Liver (tissue), 7 donors: ENCODE measurements at regions not wholly inside any gene's neighbourhood (a gene's known extent, or its start where the extent isn't known, plus 50 kb on each side); places are given as distances from the start of the nearest gene placed in this dataset.

ENCODE experiments used
- DNase-seq: peaks from one replicate; pipeline ENCODE4 v3.0.0-alpha.2; 2017; ENCODE audit warnings: low spot score
- H3K27ac ChIP-seq, 2 donors: one replicate each; pipeline ENCODE4 v1.7.0; 2013; ENCODE audit warnings: inconsistent platforms in 2 of 2, low read length in 2 of 2, control low read depth in 1 of 2, low read depth in 1 of 2, mild to moderate bottlenecking in 1 of 2
- H3K27me3 ChIP-seq, 4 donors: one replicate each; pipeline versions ENCODE4 v1.6.1 to v1.7.0; 2013; ENCODE audit warnings: low read length in 3 of 4, inconsistent platforms in 1 of 4, mild to moderate bottlenecking in 1 of 4, moderate library complexity in 1 of 4; ENCODE audit not compliant: control insufficient read depth in 4 of 4, insufficient read depth in 4 of 4
- H3K36me3 ChIP-seq, 4 donors: one replicate each; pipeline versions ENCODE4 v1.6.1 to v1.7.0; 2013; ENCODE audit warnings: low read length in 3 of 4, mild to moderate bottlenecking in 3 of 4, low read depth in 1 of 4, moderate library complexity in 1 of 4; ENCODE audit not compliant: control insufficient read depth in 4 of 4, insufficient read depth in 3 of 4
- H3K4me1 ChIP-seq, 4 donors: one replicate each; pipeline versions ENCODE4 v1.6.1 to v1.7.0; 2013; ENCODE audit warnings: low read length in 3 of 4, mild to moderate bottlenecking in 3 of 4, moderate library complexity in 1 of 4; ENCODE audit not compliant: control insufficient read depth in 4 of 4, insufficient read depth in 4 of 4
- H3K4me3 ChIP-seq, 3 donors: one replicate each; pipeline versions ENCODE4 v1.6.1 to v1.7.0; 2013; ENCODE audit warnings: low read length in 3 of 3, control low read depth in 1 of 3, low read depth in 1 of 3, mild to moderate bottlenecking in 1 of 3
- H3K9ac ChIP-seq, 2 donors: one replicate each; pipeline ENCODE4 v1.7.0; 2013; ENCODE audit warnings: low read length in 2 of 2, mild to moderate bottlenecking in 2 of 2, moderate library complexity in 2 of 2, control low read depth in 1 of 2, low read depth in 1 of 2
- H3K9me3 ChIP-seq, 4 donors: one replicate each; pipeline versions ENCODE4 v1.6.1 to v1.7.0; 2013; ENCODE audit warnings: low read length in 3 of 4; ENCODE audit not compliant: control insufficient read depth in 4 of 4
- ATF3 ChIP-seq: IDR thresholded peaks from 2 replicates; pipeline ENCODE4 v1.6.1; 2016; ENCODE audit warnings: antibody characterized with exemption
- FOXA1 ChIP-seq: IDR thresholded peaks from 2 replicates; pipeline ENCODE4 v1.6.1; 2016; ENCODE audit warnings: antibody characterized with exemption
- GABPA ChIP-seq, 2 donors: IDR thresholded peaks in 1 of 2; conservative IDR thresholded peaks in 1 of 2; 2 replicates each; pipeline ENCODE4 v1.6.1; 2016; ENCODE audit warnings: antibody characterized with exemption in 2 of 2, mild to moderate bottlenecking in 1 of 2, moderate library complexity in 1 of 2
- HNF4A ChIP-seq, 2 donors: conservative IDR thresholded peaks; 2 replicates each; pipeline ENCODE4 v1.6.1; 2016; ENCODE audit warnings: antibody characterized with exemption in 2 of 2, mild to moderate bottlenecking in 2 of 2
- HNF4G ChIP-seq: IDR thresholded peaks from 2 replicates; pipeline ENCODE4 v1.6.1; 2016; ENCODE audit warnings: antibody characterized with exemption
- JUND ChIP-seq, 2 donors: IDR thresholded peaks; 2 replicates each; pipeline ENCODE4 v1.6.1; 2016; ENCODE audit warnings: antibody characterized with exemption in 2 of 2
- RAD21 ChIP-seq, 2 donors: IDR thresholded peaks; 2 replicates each; pipeline ENCODE4 v1.6.1; 2016; ENCODE audit warnings: antibody characterized with exemption in 2 of 2, mild to moderate bottlenecking in 2 of 2
- REST ChIP-seq: IDR thresholded peaks from 2 replicates; pipeline ENCODE4 v1.6.1; 2016; ENCODE audit warnings: antibody characterized with exemption, mild to moderate bottlenecking
- RXRA ChIP-seq, 2 donors: IDR thresholded peaks; 2 replicates each; pipeline ENCODE4 v1.6.1; 2017 to 2018; ENCODE audit warnings: antibody characterized with exemption in 2 of 2, mild to moderate bottlenecking in 1 of 2
- SP1 ChIP-seq: IDR thresholded peaks from 2 replicates; pipeline ENCODE4 v1.6.1; 2018; ENCODE audit warnings: antibody characterized with exemption, mild to moderate bottlenecking
- TAF1 ChIP-seq: conservative IDR thresholded peaks from 2 replicates; pipeline ENCODE4 v1.6.1; 2016; ENCODE audit warnings: antibody characterized with exemption, mild to moderate bottlenecking
- YY1 ChIP-seq: IDR thresholded peaks from 2 replicates; pipeline ENCODE4 v1.6.1; 2016; ENCODE audit warnings: antibody characterized with exemption, mild to moderate bottlenecking
- WGBS: extraction: QIAGEN DNeasy Blood & Tissue Kit; methylation state at CpG from one replicate; pipeline ENCODE4 v1.1.7; 2013; 5-methylcytosine and 5-hydroxymethylcytosine counted together
- TF ChIP-seq, protein P1 (sequence below): IDR thresholded peaks from 2 replicates; pipeline ENCODE4 v1.6.1; 2016; ENCODE audit warnings: antibody characterized with exemption
- TF ChIP-seq, protein P2 (sequence below): IDR thresholded peaks from 2 replicates; pipeline ENCODE4 v1.6.1; 2016; ENCODE audit warnings: antibody characterized with exemption
- donor health status: healthy.
- donor health status: healthy.
- donor health status: healthy.
- donor health status: healthy.

- H3K36me3 ChIP-seq: no peaks in the 10 kb centered on the region
- no peak for DNase-seq
- 93% methylated on average over 6 of the region's 6 CpGs for WGBS
Measured at GRCh38 chr2:160555420-160556071, 61.9 kb upstream of the RBMS1 start.

GRCh38 chr2:160557903-160558302 is 64.3 kb upstream of the RBMS1 start:
- no peaks in the 10 kb centered on the region for H3K27me3 ChIP-seq
- WGBS: 94% methylated on average over 3 of the region's 3 CpGs
- no peaks in the 10 kb centered on the region for H3K36me3 ChIP-seq
- no peak overlapping the region for H3K9ac ChIP-seq
- no peak for TF ChIP-seq GABPA (IDR thresholded peaks at IDR 0.05 in 1 of 2, conservative IDR thresholded peaks at IDR 0.05 in 1 of 2)
- TF ChIP-seq YY1: no peak
- H3K27ac ChIP-seq: no peak overlapping the region
- H3K4me3 ChIP-seq: no peak overlapping the region
- DNase-seq: no peak
- peaks cover 0 to 1% (median 0%) of the 10 kb centered on the region in 4 donors for H3K9me3 ChIP-seq
- no peaks in the 10 kb centered on the region for H3K4me1 ChIP-seq

More at GRCh38 chr2:160555420-160556071, 61.9 kb upstream of the RBMS1 start:
- H3K9me3 ChIP-seq: peaks cover 0 to 1% (median 0%) of the 10 kb centered on the region in 4 donors
- no peak overlapping the region for H3K27ac ChIP-seq
- H3K4me1 ChIP-seq: no peaks in the 10 kb centered on the region
- no peak overlapping the region for H3K9ac ChIP-seq
- H3K27me3 ChIP-seq: no peaks in the 10 kb centered on the region
- TF ChIP-seq, protein P1, sequence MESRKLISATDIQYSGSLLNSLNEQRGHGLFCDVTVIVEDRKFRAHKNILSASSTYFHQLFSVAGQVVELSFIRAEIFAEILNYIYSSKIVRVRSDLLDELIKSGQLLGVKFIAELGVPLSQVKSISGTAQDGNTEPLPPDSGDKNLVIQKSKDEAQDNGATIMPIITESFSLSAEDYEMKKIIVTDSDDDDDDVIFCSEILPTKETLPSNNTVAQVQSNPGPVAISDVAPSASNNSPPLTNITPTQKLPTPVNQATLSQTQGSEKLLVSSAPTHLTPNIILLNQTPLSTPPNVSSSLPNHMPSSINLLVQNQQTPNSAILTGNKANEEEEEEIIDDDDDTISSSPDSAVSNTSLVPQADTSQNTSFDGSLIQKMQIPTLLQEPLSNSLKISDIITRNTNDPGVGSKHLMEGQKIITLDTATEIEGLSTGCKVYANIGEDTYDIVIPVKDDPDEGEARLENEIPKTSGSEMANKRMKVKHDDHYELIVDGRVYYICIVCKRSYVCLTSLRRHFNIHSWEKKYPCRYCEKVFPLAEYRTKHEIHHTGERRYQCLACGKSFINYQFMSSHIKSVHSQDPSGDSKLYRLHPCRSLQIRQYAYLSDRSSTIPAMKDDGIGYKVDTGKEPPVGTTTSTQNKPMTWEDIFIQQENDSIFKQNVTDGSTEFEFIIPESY: no peak
- no peak for TF ChIP-seq YY1
- no peak for TF ChIP-seq HNF4G
- no peak for TF ChIP-seq ATF3
- TF ChIP-seq, protein P2, sequence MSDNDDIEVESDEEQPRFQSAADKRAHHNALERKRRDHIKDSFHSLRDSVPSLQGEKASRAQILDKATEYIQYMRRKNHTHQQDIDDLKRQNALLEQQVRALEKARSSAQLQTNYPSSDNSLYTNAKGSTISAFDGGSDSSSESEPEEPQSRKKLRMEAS: no peak
- H3K4me3 ChIP-seq: no peak overlapping the region

DNA sequence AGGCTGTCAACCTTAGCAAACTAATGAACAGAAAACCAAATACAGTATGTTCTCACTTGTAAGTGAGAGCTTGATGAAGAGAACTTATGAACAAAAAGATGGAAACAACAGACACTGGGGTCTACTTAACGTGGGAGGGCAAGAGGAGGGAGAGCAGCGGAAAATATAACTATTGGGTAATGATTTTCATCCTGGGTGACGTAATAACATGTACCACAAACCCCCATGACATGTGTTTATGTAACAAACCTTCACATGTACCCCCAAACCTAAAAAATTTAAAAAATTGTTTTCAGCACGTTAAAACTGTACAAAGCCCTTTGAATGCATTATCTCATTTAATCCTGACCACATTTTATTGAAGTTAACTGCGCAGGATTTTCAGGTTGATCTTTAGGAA is 64.9 kb upstream of the RBMS1 start:
- Histone ChIP-seq H3K4me1 (no peaks in the 10 kb centered on the region), H3K27me3 (no peaks in the 10 kb centered on the region), H3K36me3 (no peaks in the 10 kb centered on the region), H3K9ac (no peak overlapping the region), H3K27ac (no peak overlapping the region), H3K4me3 (no peak overlapping the region), H3K9me3 (peaks cover 0 to 1% (median 0%) of the 10 kb centered on the region in 4 donors)
- no peak for TF ChIP-seq FOXA1
- no peak for TF ChIP-seq REST
- TF ChIP-seq RAD21 (IDR thresholded peaks at IDR 0.05): no peak
- TF ChIP-seq SP1: no peak
- no peak for TF ChIP-seq RXRA (IDR thresholded peaks at IDR 0.05)
- no peak for TF ChIP-seq ATF3
- TF ChIP-seq JUND (IDR thresholded peaks at IDR 0.05): no peak
- TF ChIP-seq, protein P2: no peak
- no peak for TF ChIP-seq YY1
- no peak for TF ChIP-seq TAF1
- TF ChIP-seq HNF4A (conservative IDR thresholded peaks at IDR 0.05): no peak
- no peak for TF ChIP-seq GABPA (IDR thresholded peaks at IDR 0.05 in 1 of 2, conservative IDR thresholded peaks at IDR 0.05 in 1 of 2)
- 88% methylated on average over 5 of the region's 5 CpGs for WGBS
- no peak for DNase-seq
